ENCODE measurements at regions not wholly inside any gene's neighbourhood (a gene's known extent, or its start where the extent isn't known, plus 50 kb on each side); places are given as distances from the start of the nearest gene placed in this dataset.

- intact Hi-C loops (cut with DNase I; ENCODE audit: low total_unique reads), result no loop called here
- DNase-seq, result no peak
- no peaks in the 10 kb centered on the region for H3K27me3 ChIP-seq (replicated peaks in 1 of 7)
- no peak overlapping the region for H3K27ac ChIP-seq
- no peaks in the 10 kb centered on the region for H3K36me3 ChIP-seq
- no peak for TF ChIP-seq POLR2AphosphoS5 (IDR thresholded peaks at IDR 0.05)
- no peak for TF ChIP-seq CTCF (IDR thresholded peaks at IDR 0.05 in 8 of 11, conservative IDR thresholded peaks at IDR 0.05 in 3 of 11)
- no peak for TF ChIP-seq POLR2A (IDR thresholded peaks at IDR 0.05)
- peaks cover 0 to 4% (median 0%) of the 10 kb centered on the region in 6 donors for H3K4me1 ChIP-seq
- H3K9me3 ChIP-seq, result no peaks in the 10 kb centered on the region
- H3K4me3 ChIP-seq, result no peak overlapping the region
- WGBS, 5 donors, result 0 to 32% (median 15%) methylated on average over 1 of the region's 1 CpG
Observed at GRCh38 chr12:67804168-67804567, 155.6 kb downstream of the DYRK2 start.

- Histone ChIP-seq H3K4me1 (peaks cover 0 to 4% (median 0%) of the 10 kb centered on the region in 6 donors), H3K36me3 (no peaks in the 10 kb centered on the region), H3K4me3 (no peak overlapping the region), H3K27me3 (replicated peaks in 1 of 7) (no peaks in the 10 kb centered on the region), H3K27ac (no peak overlapping the region), H3K9me3 (no peaks in the 10 kb centered on the region)
- 66 to 94% (median 78%) methylated on average over 5 of the region's 5 CpGs for WGBS, 5 donors
- intact Hi-C loops (cut with DNase I; ENCODE audit: low total_unique reads), result no loop called here
- no peak for DNase-seq
- TF ChIP-seq CTCF (IDR thresholded peaks at IDR 0.05 in 8 of 11, conservative IDR thresholded peaks at IDR 0.05 in 3 of 11), result no peak
- no peak for TF ChIP-seq POLR2AphosphoS5 (IDR thresholded peaks at IDR 0.05)
- no peak for TF ChIP-seq POLR2A (IDR thresholded peaks at IDR 0.05)
Observed at GRCh38 chr12:67807814-67808213, 159.3 kb downstream of the DYRK2 start.

- Histone ChIP-seq H3K4me1 (no peaks in the 10 kb centered on the region), H3K4me3 (no peak overlapping the region), H3K36me3 (no peaks in the 10 kb centered on the region), H3K27me3 (replicated peaks in 1 of 7) (no peaks in the 10 kb centered on the region), H3K27ac (no peak overlapping the region), H3K9me3 (peaks cover 0 to 8% (median 2%) of the 10 kb centered on the region in 8 donors)
- DNase-seq, result no peak
- intact Hi-C loops (cut with DNase I; ENCODE audit: low total_unique reads), result no loop called here
- no peak for TF ChIP-seq POLR2A (IDR thresholded peaks at IDR 0.05)
- TF ChIP-seq CTCF (IDR thresholded peaks at IDR 0.05 in 8 of 11, conservative IDR thresholded peaks at IDR 0.05 in 3 of 11), result no peak
- no peak for TF ChIP-seq POLR2AphosphoS5 (IDR thresholded peaks at IDR 0.05)
Observed at GRCh38 chr12:67810166-67810565, 161.6 kb downstream of the DYRK2 start.

GRCh38 chr12:67811437-67812361, 163.2 kb downstream of the DYRK2 start:
- Histone ChIP-seq H3K27ac (no peak overlapping the region), H3K27me3 (replicated peaks in 1 of 7) (no peaks in the 10 kb centered on the region), H3K4me3 (no peak overlapping the region), H3K36me3 (no peaks in the 10 kb centered on the region), H3K9me3 (peaks cover 2 to 23% (median 18%) of the 10 kb centered on the region in 8 donors), H3K4me1 (no peaks in the 10 kb centered on the region)
- intact Hi-C loops (cut with DNase I; ENCODE audit: low total_unique reads), result no loop called here
- TF ChIP-seq CTCF (IDR thresholded peaks at IDR 0.05 in 8 of 11, conservative IDR thresholded peaks at IDR 0.05 in 3 of 11), result no peak
- no peak for DNase-seq
- WGBS, 5 donors, result 87 to 95% (median 93%) methylated on average over 1 of the region's 1 CpG

All from spleen (tissue), 11 donors.